Gastroesophageal sphincter (tissue), 3 donors: ENCODE measurements at regions not wholly inside any gene's neighbourhood (a gene's known extent, or its start where the extent isn't known, plus 50 kb on each side); places are given as distances from the start of the nearest gene placed in this dataset.

Source experiments
- EP300 ChIP-seq: sonication (generic); formaldehyde crosslinking; IDR thresholded peaks from one replicate; pipeline ENCODE4 v1.6.1; 2017; ENCODE audit warnings: antibody characterized with exemption, mild to moderate bottlenecking
- POLR2A ChIP-seq, 2 donors: fragments of 450-650 bp; IDR thresholded peaks; one replicate each; pipeline ENCODE4 v1.6.1; 2017; ENCODE audit warnings: antibody characterized with exemption in 2 of 2, mild to moderate bottlenecking in 2 of 2, moderate library complexity in 1 of 2
- POLR2AphosphoS5 ChIP-seq: sonication (generic); formaldehyde crosslinking; IDR thresholded peaks from one replicate; pipeline ENCODE4 v1.6.1; 2017; ENCODE audit warnings: antibody characterized with exemption
- TF ChIP-seq, protein P1 (sequence below), 4 experiments: fragments of 200-600 bp in 2 of 4; fragments of 450-650 bp in 2 of 4; sonication (generic) in 1 of 4; IDR thresholded peaks; one replicate each; pipeline ENCODE4 v1.5.1; 2017 to 2019; ENCODE audit warnings: antibody characterized with exemption in 4 of 4, mild to moderate bottlenecking in 2 of 4, moderate library complexity in 2 of 4

DNA sequence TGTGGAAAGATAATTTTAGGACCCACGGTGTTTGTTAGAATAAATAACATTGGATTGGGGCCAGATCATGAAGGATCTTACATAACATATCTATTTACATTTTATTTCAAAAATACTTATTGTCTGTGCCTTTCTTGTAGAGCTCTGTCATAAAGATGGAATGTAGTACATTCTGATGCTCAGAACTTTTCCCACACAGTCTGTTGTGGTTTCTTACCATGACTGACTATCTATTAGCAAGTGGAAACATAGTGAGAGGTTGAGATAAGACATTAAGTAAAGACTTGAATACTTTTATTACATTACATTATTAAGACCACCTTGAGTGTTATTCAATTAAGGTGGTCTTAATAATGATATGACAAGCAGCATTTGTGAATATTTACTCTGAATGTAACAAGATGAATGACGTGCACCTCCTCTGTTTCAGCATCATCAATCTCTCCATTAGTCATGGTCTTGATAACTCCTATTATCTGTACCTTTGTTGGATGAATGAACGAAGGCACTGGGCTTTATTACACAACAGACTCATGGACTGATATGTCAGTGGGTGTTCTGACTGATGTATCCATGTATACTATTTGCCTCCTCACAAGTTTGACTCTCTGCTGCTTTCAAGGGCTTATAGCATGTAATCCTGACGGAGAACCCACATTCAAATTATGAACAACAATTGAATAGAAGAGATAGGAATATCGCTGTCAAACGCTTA lies 883.0 kb upstream of the FLRT2 start:
- TF ChIP-seq, protein P1, sequence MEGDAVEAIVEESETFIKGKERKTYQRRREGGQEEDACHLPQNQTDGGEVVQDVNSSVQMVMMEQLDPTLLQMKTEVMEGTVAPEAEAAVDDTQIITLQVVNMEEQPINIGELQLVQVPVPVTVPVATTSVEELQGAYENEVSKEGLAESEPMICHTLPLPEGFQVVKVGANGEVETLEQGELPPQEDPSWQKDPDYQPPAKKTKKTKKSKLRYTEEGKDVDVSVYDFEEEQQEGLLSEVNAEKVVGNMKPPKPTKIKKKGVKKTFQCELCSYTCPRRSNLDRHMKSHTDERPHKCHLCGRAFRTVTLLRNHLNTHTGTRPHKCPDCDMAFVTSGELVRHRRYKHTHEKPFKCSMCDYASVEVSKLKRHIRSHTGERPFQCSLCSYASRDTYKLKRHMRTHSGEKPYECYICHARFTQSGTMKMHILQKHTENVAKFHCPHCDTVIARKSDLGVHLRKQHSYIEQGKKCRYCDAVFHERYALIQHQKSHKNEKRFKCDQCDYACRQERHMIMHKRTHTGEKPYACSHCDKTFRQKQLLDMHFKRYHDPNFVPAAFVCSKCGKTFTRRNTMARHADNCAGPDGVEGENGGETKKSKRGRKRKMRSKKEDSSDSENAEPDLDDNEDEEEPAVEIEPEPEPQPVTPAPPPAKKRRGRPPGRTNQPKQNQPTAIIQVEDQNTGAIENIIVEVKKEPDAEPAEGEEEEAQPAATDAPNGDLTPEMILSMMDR (IDR thresholded peaks at IDR 0.05) = no peak
- TF ChIP-seq EP300 (no peak), POLR2A (IDR thresholded peaks at IDR 0.05) (no peak), POLR2AphosphoS5 (no peak)
